SK-MEL-5 (cell line): ENCODE measurements at regions not wholly inside any gene's neighbourhood (a gene's known extent, or its start where the extent isn't known, plus 50 kb on each side); places are given as distances from the start of the nearest gene placed in this dataset.

Experiments used
- DNase-seq: peaks from one replicate; pipeline ENCODE4 v3.0.0-alpha.2; 2016; ENCODE audit warnings: low read depth, low spot score
- in situ Hi-C: cut with HindIII; loops from 2 replicates; pipeline ENCODE4 v1.10.0; 2016; ENCODE audit warnings: low sequenced_read_pairs, high pct_unique_total_duplicates, low pct_unique_long_range_greater_than_20kb

DNA sequence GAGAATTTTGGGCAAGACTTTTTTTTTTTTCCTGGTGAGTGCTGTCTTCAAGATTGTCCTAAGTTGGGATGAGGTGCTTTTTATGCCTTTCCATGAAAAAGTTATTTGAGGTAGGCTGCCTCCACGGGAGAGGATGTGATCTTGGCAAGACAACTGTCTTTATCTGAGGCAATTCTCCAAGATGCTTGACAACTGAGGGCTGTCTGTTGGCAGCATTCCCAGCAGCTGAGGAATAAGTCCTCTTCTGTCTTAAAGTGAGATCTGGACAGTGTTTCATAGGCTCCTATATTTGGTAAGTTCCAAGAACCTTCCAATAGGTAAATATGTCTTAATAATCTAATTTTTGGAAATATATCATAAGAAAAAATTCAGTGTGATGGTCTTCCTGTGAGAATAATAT is 662.0 kb downstream of the CDH11 start:
- in situ Hi-C loops: no loop called here
- DNase-seq: peak; percentile 4

GRCh38 chr16:64459402-64459801 is 662.5 kb downstream of the CDH11 start:
- DNase-seq: no peak
- in situ Hi-C loops: no loop called here

DNA sequence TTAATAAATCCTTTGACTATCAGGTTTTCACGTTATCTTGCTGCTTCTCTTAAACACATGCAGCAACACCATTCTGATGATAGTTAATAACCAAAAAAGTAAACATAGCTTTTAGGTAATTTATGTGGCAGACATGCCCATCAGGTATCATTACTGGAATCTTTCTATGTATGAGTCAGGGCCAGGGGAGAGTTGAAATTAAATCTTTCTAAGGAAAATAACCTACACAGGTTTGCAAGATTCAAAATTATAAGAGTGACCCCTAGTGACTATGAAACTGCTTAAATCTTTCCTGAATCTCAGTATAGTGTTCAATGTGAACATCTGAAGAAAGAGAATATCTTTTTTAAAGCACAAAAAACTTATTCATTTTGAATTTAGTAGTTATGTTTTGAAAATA is 666.6 kb downstream of the CDH11 start:
- in situ Hi-C loops: no loop called here
- peak; percentile 29 for DNase-seq

DNA sequence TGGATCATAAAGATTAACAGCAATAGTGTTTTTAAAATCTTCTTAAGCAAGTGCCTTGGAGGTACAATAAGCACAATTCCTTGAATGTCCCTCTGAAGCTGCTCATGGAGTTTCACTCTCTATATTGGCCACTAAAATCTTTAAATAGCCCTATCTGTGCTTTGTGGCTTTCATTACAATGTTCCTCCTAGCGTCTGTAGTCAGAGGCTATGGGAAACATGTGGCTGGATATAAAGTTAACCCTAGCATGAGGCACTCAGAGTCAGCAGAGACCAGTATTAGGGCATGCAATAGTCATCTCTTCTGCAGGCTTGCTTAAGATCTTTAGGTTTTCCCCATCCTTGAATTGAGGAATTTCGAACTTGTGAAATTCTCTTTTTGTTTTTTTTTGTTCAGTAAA is 668.2 kb downstream of the CDH11 start:
- in situ Hi-C loops: no loop called here
- DNase-seq: peak; percentile 12

DNA sequence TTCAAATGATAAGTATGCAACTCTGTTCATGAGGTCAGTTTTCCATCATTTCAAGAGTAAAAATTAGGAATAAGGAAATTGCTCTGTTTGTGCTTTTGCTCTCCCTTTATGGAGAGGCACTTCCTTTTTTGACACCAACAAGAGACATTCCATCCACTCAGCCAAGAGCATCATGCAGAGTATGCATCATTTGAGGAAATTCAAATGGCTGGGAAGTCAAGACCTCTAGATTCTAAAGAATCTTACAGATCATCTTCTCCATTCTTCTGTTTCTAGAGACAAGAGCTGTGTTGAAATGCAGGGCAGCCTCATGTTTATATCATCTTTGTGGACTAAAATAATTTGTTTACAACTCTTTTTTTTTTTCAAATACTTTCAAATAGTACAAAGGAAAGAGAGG is 669.4 kb downstream of the CDH11 start:
- in situ Hi-C loops: no loop called here

DNA sequence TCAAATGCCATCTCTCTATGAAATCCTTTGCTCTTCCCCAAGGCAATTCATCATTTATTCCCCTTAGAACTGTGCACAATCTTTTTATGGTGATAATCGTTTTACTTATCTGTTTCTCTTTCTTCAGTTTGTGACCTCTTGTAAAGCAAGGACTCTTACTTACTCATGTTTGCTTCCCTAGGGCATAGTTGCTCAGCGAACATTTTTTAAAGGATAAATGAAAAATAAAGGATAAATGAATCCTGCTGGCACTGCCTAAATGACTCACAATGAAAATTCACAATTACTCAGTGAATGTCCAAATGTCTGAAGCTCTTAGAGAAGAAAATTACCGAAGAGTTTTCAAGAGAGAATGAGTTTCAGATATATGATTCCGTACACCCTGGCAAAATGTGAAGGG is 671.7 kb downstream of the CDH11 start:
- in situ Hi-C loops: no loop called here

More for the DNA sequence above, 669.4 kb downstream of the CDH11 start:
- DNase-seq: no peak

GRCh38 chr16:64449506-64449905 is 672.4 kb downstream of the CDH11 start:
- in situ Hi-C loops: no loop called here

More for the DNA sequence above, 671.7 kb downstream of the CDH11 start:
- no peak for DNase-seq

DNA sequence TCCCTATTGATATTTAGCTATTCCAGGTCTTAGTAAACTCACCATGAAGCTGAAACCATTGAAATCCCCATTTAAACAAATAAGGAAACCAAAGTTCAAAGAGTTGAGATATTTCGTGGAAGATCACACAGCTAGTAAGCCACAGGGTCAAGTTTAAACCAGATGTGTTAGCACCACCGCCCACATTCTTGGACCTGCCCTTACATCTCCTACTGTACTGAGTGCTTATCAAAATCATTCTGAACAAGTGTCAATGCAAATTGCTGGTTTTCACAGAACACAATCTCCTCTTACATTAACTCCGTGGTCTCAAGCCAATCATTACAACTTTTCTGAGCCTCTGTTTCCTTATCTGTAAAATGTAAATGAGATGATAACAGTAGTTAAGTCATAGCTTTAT is 676.2 kb downstream of the CDH11 start:
- in situ Hi-C loops: no loop called here

More at GRCh38 chr16:64449506-64449905, 672.4 kb downstream of the CDH11 start:
- no peak for DNase-seq

GRCh38 chr16:64445245-64445644 is 676.6 kb downstream of the CDH11 start:
- DNase-seq: no peak
- in situ Hi-C loops: no loop called here

More for the DNA sequence above, 676.2 kb downstream of the CDH11 start:
- DNase-seq: no peak

DNA sequence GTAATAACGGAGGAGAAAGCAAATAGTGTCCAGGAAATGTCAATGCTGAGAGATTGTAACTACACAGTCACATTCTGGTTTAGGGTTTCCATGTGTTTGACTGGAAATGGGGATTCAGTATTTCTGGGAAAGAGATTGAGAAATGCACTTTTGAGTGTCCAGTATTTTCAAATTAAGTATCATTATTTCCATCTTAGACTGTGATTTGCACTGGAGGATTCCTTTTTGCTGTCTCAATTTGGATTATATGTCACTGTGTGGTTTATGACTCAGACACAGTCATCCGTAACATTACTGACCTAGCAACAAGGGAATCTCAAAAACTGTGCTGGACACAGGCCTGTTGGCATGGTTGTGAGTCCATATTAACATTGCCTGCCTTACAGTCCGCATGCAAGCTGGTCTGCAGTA is 681.4 kb downstream of the CDH11 start:
- peak; percentile 29 for DNase-seq
- in situ Hi-C loops: no loop called here

DNA sequence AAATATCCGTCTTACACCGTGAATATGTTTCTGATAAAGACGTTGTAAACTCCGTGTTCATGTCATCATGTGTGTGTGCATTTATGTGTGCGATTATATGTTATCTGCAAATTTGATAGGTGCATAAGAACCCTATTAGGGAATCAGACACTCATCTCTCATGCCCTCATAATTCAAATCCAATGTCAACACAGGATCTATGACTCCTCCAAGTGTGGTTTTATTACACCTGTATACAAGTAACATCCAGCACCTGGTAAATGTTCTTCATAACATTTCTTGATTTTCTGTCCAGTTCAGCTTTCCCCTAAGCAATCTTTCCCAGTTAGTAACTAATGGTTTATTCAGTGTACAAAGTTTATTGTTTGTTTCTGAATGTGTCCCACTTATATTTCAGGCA is 681.9 kb downstream of the CDH11 start:
- DNase-seq: no peak
- in situ Hi-C loops: no loop called here

DNA sequence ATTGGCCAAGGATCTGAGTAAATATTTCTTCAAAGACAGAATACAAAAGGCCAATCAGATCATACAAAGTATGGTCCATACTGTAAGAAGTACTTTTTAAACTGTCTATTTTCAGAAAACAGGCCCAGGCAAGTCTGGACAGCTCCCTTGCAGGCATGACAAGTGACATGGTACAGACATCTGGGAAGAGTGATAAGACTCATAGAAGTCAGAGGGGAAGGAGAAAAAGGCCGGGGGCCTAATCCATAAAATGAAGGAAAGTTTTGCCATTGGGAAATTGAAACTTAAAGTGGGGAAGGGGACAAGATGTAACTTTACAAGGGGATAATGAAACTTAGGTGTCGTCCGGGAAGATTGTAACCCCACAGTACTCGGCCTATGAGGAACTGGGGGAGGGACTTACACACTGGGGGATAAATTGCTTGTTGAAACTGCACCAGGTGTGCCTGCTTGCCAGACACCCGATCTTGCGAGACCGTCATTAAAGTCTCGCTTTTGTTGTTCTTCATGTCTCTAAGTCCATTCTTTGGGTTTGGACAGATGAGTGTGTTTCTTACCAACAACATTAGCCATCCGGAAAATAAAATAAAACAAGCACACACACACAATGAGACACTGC is 684.0 kb downstream of the CDH11 start:
- in situ Hi-C loops: no loop called here
- DNase-seq: no peak

DNA sequence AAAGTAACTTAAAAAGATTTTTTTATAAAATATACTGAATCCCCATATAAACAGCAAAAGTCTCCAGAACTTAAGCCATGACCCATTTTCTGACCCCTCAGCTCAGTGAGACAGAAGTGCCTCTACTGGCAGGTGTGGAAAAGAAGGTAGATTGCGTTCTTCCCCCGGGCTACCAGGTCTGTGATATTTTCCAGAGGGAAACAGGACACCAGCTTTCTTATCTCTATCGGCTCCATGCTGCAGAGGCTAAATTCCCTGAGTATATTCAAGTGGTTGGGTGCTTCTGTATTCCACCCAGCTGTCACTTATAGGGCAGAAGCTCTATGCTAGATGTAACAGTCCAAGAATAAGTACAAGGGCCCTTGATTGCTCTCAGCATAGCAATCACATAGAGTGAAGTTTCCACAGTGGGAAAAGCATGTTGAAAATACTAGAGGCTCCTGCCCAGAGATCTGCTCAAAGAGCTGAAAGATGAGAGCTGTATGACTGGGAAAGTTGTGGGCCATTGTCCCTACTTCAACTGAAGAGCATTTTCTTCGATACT is 687.3 kb downstream of the CDH11 start:
- DNase-seq: no peak
- in situ Hi-C loops: no loop called here

DNA sequence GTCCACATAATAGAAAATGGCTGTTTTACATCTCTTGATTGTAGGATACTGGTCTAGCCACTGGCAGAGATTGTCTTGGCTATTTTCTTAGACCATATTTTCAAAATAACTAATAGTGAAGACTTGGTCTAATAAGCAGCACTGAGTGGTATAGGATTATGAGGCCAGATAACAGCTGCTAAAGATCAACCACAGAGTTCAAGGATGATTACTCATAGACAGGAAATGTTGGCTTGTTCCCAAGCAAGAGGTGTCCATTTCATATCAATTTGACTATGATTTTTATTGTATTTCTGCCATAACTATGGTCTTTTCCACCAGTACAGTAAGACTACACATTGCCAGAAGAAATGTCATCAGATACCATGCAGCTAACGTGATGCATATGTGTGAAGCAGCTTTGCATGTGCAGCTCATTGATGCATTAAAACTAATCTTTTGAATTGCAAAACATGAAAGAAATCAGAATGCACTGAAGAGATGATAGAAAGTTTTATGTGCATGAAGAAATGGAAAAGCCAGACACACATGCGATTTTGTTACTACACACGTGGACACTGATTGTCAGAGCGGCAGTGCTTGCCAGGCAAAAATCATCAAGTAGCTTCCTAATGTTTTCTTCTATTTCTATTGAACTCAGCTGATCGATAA is 693.3 kb downstream of the CDH11 start:
- DNase-seq: no peak
- in situ Hi-C loops: no loop called here

DNA sequence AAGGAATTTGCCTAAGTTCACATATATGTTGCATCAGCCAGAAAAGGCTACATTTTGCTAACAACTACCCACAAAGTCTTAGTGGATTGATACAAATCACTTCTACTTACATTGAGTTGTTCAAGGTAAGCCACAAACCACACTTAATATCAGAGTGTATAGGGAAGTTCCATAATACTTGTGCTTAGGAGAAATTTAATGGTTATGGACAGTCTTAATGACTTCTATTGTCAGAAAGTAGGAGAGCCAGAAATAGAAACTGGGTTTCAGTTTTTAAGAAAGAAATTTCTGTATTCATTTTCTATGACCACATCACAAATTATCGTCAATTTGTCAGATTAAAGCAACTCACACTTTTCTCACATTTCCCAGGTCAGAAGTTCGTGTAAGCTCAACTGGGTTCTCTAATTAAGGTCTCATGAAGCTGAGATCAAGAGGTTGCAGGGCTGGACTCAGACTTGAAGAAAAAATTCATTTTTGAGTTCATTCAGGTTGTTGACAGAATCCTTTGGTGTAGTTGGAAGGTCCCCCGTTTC is 695.7 kb downstream of the CDH11 start:
- in situ Hi-C loops: no loop called here
- DNase-seq: no peak

DNA sequence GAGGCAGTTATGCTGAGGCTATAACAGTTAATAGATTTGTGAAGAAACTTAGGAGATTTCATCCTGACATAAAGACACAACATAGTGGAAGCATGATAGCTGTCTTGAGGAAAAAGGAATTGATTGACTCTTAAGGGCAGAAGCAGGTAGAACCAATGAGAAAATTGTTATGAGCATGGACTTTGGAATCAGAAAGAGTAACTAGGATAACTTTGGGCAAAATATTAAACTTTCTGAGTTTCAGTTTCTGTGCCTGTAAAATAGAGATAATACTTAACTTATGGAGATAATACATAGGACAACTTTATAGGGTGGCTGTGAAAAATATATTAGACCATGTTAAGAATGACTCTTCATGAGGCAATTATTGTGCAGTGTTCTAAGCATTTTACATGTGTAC is 696.5 kb downstream of the CDH11 start:
- DNase-seq: no peak

GRCh38 chr16:64422259-64422658 is 699.6 kb downstream of the CDH11 start:
- in situ Hi-C loops: no loop called here
- DNase-seq: no peak

More for the DNA sequence above, 696.5 kb downstream of the CDH11 start:
- in situ Hi-C loops: no loop called here

- DNase-seq: no peak
Observed at GRCh38 chr16:64421515-64421914, 700.3 kb downstream of the CDH11 start.

GRCh38 chr16:64419832-64420231 is 702.0 kb downstream of the CDH11 start:
- in situ Hi-C loops: no loop called here
- DNase-seq: no peak

More at GRCh38 chr16:64421515-64421914, 700.3 kb downstream of the CDH11 start:
- in situ Hi-C loops: no loop called here
